PC-3 (cell line): ENCODE measurements at regions not wholly inside any gene's neighbourhood (a gene's known extent, or its start where the extent isn't known, plus 50 kb on each side); places are given as distances from the start of the nearest gene placed in this dataset.

ENCODE experiments used
- CTCF ChIP-seq: fragments of 300-600 bp; sonication (generic); conservative IDR thresholded peaks from 2 replicates; pipeline ENCODE4 v1.5.1; 2017; ENCODE audit warnings: antibody characterized with exemption, low read depth, mild to moderate bottlenecking, low read length
- EZH2phosphoT487 ChIP-seq: fragments of 300-600 bp; sonication (generic); IDR thresholded peaks from 2 replicates; pipeline ENCODE4 v1.6.1; 2018; ENCODE audit warnings: mild to moderate bottlenecking, antibody characterized with exemption, low read length, borderline replicate concordance

- TF ChIP-seq CTCF (no peak), EZH2phosphoT487 (no peak)
Measured at GRCh38 chr11:119918347-119918746, 189.3 kb upstream of the NECTIN1 start.
